Esophagus muscularis mucosa (tissue), 4 donors: ENCODE measurements at regions not wholly inside any gene's neighbourhood (a gene's known extent, or its start where the extent isn't known, plus 50 kb on each side); places are given as distances from the start of the nearest gene placed in this dataset.

Experiments
- CTCF ChIP-seq, 3 experiments: fragments of 200-600 bp in 2 of 3; fragments of 450-650 bp in 1 of 3; sonication (generic) in 2 of 3; IDR thresholded peaks; one replicate each; pipeline ENCODE4 v1.5.1; 2017 to 2019; ENCODE audit warnings: antibody characterized with exemption in 3 of 3, mild to moderate bottlenecking in 2 of 3, moderate library complexity in 1 of 3
- EP300 ChIP-seq: sonication (generic); formaldehyde crosslinking; IDR thresholded peaks from one replicate; pipeline ENCODE4 v1.6.1; 2017; ENCODE audit warnings: antibody characterized with exemption
- POLR2A ChIP-seq: fragments of 450-650 bp; IDR thresholded peaks from one replicate; pipeline ENCODE4 v1.6.1; 2017; ENCODE audit warnings: antibody characterized with exemption, moderate library complexity, mild to moderate bottlenecking, low read depth
- POLR2AphosphoS5 ChIP-seq, 2 donors: sonication (generic); formaldehyde crosslinking; IDR thresholded peaks; one replicate each; pipeline ENCODE4 v1.6.1; 2017; ENCODE audit warnings: antibody characterized with exemption in 2 of 2

GRCh38 chr15:81569286-81570080 is 195.5 kb upstream of the TMC3 start:
- TF ChIP-seq CTCF (IDR thresholded peaks at IDR 0.05) (no peak), POLR2A (no peak), EP300 (no peak), POLR2AphosphoS5 (IDR thresholded peaks at IDR 0.05) (no peak)
